ENCODE measurements at regions not wholly inside any gene's neighbourhood (a gene's known extent, or its start where the extent isn't known, plus 50 kb on each side); places are given as distances from the start of the nearest gene placed in this dataset.

DNA sequence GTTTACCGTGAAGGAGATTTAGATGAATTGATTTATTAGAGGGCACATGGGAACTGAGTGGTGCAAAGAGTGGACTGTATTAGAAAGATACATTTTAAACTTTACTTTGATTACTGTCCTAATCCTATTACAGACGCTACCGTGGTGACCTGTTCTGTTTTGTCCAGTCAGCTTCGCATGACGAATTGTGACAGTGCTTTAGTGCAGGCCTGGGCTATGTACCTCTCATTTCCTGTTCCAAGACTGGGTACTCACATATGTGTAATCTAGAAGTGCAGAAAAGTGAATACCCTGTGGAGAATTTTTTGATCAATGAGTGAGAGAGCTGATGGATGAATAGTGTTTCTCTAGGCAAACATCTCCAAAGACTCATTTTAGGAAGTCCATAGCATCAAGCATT, 385.9 kb downstream of the ANXA1 start:
- Mint-ChIP-seq H3K4me1 (no peaks in the 10 kb centered on the region), H3K27ac (no peak overlapping the region), H3K36me3 (no peaks in the 10 kb centered on the region), H3K4me3 (no peak overlapping the region), H3K27me3 (no peaks in the 10 kb centered on the region), H3K9me3 (peaks cover 0 to 4% (median 2%) of the 10 kb centered on the region in 3 donors)

GRCh38 chr9:73539881-73540390, 388.3 kb downstream of the ANXA1 start:
- Mint-ChIP-seq H3K4me3 (no peak overlapping the region), H3K4me1 (no peaks in the 10 kb centered on the region), H3K27me3 (no peaks in the 10 kb centered on the region), H3K27ac (no peak overlapping the region), H3K9me3 (peaks cover 0 to 4% (median 2%) of the 10 kb centered on the region in 3 donors), H3K36me3 (no peaks in the 10 kb centered on the region)

DNA sequence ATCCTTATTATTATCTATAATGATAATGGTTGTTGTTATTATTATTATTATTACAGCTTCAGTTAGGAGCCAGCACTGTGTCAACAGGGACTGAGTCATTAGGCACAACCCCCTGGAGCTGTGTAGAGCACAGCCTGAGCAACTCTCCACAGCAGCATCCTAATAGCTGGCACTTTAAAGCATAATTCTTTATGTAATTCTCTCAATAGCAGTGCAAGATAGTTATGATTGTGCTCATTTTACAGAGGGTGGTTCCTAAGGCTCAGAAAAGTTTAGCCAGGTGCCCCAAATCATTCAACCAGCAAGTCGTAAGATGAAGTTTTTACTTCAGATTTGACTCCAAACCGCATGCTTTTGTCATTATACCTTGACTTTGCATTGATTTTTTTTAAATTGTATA, 390.3 kb downstream of the ANXA1 start:
- H3K27ac Mint-ChIP-seq, result no peak overlapping the region
- peaks cover 0 to 8% (median 0%) of the 10 kb centered on the region in 3 donors for H3K9me3 Mint-ChIP-seq
- no peaks in the 10 kb centered on the region for H3K36me3 Mint-ChIP-seq
- peaks cover 0 to 1% (median 0%) of the 10 kb centered on the region in 3 donors for H3K4me1 Mint-ChIP-seq
- H3K4me3 Mint-ChIP-seq, result no peak overlapping the region
- H3K27me3 Mint-ChIP-seq, result no peaks in the 10 kb centered on the region

GRCh38 chr9:73543727-73544126, 392.1 kb downstream of the ANXA1 start:
- Mint-ChIP-seq H3K4me1 (peaks cover 0 to 1% (median 0%) of the 10 kb centered on the region in 3 donors), H3K27me3 (no peaks in the 10 kb centered on the region), H3K27ac (no peak overlapping the region), H3K9me3 (peaks cover 0 to 13% (median 0%) of the 10 kb centered on the region in 3 donors), H3K36me3 (no peaks in the 10 kb centered on the region), H3K4me3 (no peak overlapping the region)

DNA sequence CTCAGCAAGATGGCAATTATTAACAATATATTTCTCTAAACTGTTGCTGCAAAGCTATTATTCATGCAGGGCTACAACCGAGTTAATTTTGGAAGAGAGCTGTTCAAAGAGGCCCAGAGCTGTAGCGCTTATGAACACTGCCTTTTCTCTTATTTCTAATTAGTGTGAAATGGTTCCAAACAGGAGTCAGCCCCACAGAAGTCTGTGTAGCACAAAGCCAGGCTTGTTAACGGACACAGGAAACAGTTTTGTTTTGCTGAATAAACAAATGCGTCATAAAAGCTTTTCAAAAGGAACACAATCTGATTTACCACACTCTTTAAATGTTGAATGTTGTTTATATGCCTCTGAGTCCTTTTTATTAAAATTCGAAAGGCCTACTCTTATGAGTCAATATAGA, 396.5 kb downstream of the ANXA1 start:
- Mint-ChIP-seq H3K36me3 (no peaks in the 10 kb centered on the region), H3K27me3 (no peaks in the 10 kb centered on the region), H3K4me3 (no peak overlapping the region), H3K27ac (no peak overlapping the region), H3K9me3 (peaks cover 0 to 12% (median 0%) of the 10 kb centered on the region in 3 donors), H3K4me1 (peaks cover 0 to 1% (median 0%) of the 10 kb centered on the region in 3 donors)

DNA sequence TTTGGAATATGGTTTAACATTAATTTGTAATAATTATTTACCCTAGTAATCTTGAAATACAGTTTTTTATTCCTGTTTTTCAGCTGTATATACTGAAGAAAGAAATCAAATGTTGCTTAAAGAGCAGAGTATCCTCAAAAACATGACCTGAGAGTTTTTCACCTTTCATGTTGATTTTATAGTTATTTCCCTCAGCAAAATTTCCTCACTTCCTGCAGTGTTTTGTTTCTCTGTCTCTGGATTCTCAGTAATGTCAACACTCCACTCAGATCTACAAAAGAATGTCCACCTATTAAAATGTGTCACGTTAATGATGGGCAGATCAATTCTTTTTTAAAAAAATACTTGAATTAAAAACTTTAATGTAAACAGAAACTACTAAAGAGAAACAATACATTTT, 398.3 kb downstream of the ANXA1 start:
- no peak overlapping the region for H3K27ac Mint-ChIP-seq
- H3K4me3 Mint-ChIP-seq, result no peak overlapping the region
- H3K36me3 Mint-ChIP-seq, result no peaks in the 10 kb centered on the region
- no peaks in the 10 kb centered on the region for H3K27me3 Mint-ChIP-seq
- peaks cover 0 to 12% (median 0%) of the 10 kb centered on the region in 3 donors for H3K9me3 Mint-ChIP-seq
- H3K4me1 Mint-ChIP-seq, result peaks cover 0 to 1% (median 0%) of the 10 kb centered on the region in 3 donors

- Mint-ChIP-seq H3K4me1 (no peaks in the 10 kb centered on the region), H3K4me3 (no peak overlapping the region), H3K36me3 (no peaks in the 10 kb centered on the region), H3K27me3 (no peaks in the 10 kb centered on the region), H3K27ac (no peak overlapping the region), H3K9me3 (peaks cover 0 to 3% (median 0%) of the 10 kb centered on the region in 3 donors)
These were observed 401.6 kb downstream of the ANXA1 start for GRCh38 chr9:73553295-73553694.

DNA sequence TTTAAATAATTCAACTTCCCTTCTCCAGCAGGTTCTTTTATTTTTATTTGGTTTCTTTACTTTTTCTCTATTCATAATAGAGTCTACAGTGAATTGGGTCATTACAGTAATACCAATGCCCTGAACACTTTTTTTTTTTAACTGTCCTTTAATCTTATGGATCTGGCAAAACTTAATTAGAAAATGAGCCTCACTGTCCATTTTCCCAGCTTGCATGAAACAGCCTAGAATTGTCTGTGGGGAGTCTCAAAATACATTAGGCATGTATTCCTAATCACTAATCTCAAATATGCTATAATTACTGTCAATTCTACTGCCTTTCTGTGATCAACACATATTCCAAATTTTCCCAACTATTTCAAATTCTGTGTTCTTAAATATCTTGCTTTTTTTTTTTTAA, 406.8 kb downstream of the ANXA1 start:
- H3K27ac Mint-ChIP-seq, result no peak overlapping the region
- no peaks in the 10 kb centered on the region for H3K27me3 Mint-ChIP-seq
- no peaks in the 10 kb centered on the region for H3K36me3 Mint-ChIP-seq
- H3K9me3 Mint-ChIP-seq, result peaks cover 0 to 12% (median 0%) of the 10 kb centered on the region in 3 donors
- H3K4me1 Mint-ChIP-seq, result no peaks in the 10 kb centered on the region
- H3K4me3 Mint-ChIP-seq, result no peak overlapping the region

- H3K4me3 Mint-ChIP-seq, result no peak overlapping the region
- H3K27ac Mint-ChIP-seq, result no peak overlapping the region
- H3K4me1 Mint-ChIP-seq, result no peaks in the 10 kb centered on the region
- peaks cover 0 to 17% (median 0%) of the 10 kb centered on the region in 3 donors for H3K9me3 Mint-ChIP-seq
- no peaks in the 10 kb centered on the region for H3K36me3 Mint-ChIP-seq
- no peaks in the 10 kb centered on the region for H3K27me3 Mint-ChIP-seq
These were observed 413.4 kb downstream of the ANXA1 start for GRCh38 chr9:73565026-73565425.

DNA sequence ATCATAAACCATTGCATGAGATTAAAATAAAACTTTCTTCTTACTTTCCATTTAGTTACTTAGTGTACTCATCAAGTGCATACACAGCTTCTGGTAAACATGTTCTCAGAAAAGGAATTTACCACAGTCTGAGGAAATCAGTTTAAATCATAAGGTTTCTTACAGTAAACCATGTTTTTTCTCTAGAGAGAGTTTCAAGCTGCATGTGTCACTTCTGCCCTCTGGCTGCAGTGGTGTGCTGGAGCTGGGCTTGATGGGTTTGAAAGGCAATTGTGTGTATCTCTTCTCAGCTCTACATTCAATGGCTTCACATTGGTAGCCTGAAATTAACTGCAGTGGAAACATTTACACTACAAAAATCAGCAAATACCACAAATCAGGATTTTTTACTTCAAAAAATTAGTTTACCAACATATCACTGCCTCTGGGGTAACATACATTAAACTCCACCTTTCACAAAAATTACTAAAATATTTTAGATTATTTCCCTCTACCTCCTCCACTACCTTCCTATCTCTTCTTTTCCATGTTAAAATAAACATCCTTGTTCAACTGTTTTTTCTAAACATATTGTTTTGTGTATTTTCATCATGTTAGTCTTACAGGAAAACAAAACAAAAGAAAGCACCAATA, 414.3 kb downstream of the ANXA1 start:
- no peak overlapping the region for H3K27ac Mint-ChIP-seq
- H3K27me3 Mint-ChIP-seq, result no peaks in the 10 kb centered on the region
- H3K4me1 Mint-ChIP-seq, result no peaks in the 10 kb centered on the region
- H3K4me3 Mint-ChIP-seq, result no peak overlapping the region
- H3K36me3 Mint-ChIP-seq, result no peaks in the 10 kb centered on the region
- peaks cover 0 to 17% (median 0%) of the 10 kb centered on the region in 3 donors for H3K9me3 Mint-ChIP-seq

DNA sequence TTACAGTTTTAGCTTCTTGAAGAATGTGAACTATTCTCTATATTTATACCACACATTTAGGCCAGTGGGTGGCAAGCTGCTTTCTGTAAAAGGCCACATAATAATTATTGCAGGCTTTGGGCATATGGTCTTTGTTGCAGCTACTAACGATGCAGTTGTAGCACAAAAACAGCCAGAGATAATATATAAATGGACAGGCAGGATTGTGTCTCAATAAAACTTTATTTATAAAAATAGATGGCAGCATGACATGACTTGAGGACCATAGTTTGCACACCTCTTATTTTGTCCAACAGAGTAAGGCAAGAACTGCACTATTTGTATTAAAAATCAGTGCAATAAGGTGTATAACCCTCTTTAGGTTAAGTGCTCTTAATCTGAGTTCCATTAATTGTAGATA, 415.0 kb downstream of the ANXA1 start:
- Mint-ChIP-seq H3K4me3 (no peak overlapping the region), H3K4me1 (no peaks in the 10 kb centered on the region), H3K27ac (no peak overlapping the region), H3K27me3 (no peaks in the 10 kb centered on the region), H3K9me3 (peaks cover 0 to 17% (median 0%) of the 10 kb centered on the region in 3 donors), H3K36me3 (no peaks in the 10 kb centered on the region)

DNA sequence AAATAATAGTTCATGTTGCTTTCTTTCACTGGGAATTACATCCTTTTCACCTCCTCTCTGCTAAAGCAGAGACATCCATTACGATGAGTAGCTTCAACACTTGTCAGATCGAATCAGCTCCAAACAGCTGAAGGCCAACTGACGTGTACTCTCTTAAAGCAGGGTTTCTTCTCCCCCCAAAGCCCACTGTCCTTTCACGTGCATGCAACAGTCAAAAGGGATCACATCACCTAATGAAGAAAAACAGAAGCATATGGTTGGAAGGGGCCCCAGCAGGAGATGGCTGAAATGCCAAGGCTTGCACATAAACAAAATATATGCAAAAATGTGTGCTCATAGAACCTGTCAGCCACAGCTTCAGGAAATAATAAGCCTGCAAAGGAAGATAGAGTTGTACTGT, 421.6 kb downstream of the ANXA1 start:
- no peaks in the 10 kb centered on the region for H3K36me3 Mint-ChIP-seq
- no peak overlapping the region for H3K27ac Mint-ChIP-seq
- no peaks in the 10 kb centered on the region for H3K27me3 Mint-ChIP-seq
- no peaks in the 10 kb centered on the region for H3K9me3 Mint-ChIP-seq
- H3K4me1 Mint-ChIP-seq, result no peaks in the 10 kb centered on the region
- H3K4me3 Mint-ChIP-seq, result no peak overlapping the region

DNA sequence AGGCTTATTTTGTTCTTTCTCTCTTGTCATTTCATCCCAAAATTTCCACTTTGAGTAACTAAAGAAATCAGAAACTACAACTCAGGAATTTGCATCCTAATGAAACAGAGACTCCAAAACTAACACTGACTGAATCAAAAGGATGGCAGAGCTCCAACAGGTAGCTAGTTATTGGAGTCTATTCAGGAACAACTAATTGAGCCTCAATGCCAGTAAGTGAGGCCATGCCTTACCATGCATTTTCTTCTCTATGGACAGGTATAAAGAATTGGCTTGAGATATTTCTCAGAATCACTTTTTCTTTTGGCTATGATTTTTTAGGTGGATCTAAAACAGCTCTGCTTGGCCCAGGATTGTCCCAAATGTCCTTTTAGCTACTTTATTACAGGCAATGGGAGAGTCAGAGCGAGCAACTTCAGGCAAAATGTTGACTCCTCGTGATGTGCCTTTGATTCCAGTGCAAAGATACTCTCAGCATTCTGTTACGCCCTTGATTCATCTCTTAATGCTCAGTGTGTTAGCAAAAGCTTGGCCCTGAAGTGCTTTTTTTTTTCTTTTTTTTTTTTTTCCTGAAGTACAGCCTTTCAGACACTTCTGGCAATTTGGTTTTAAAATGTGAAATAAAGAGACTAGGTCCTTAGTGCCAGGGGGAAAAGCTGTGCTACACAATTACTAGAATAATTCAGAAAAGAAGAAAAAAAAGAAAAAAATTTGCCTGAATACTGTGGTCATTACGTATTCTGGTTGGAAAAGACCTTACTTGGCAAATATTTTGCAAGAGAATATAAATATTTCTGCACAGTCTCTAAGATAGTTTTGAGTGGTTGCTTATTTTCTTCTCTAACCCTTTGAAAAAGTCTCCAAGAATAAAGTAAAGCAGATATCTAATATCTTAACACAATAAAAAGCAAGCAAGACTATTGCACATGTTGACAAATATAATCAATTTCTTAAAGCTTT, 423.7 kb downstream of the ANXA1 start:
- Mint-ChIP-seq H3K4me1 (no peaks in the 10 kb centered on the region), H3K27me3 (no peaks in the 10 kb centered on the region), H3K36me3 (no peaks in the 10 kb centered on the region), H3K4me3 (no peak overlapping the region), H3K27ac (no peak overlapping the region), H3K9me3 (no peaks in the 10 kb centered on the region)

DNA sequence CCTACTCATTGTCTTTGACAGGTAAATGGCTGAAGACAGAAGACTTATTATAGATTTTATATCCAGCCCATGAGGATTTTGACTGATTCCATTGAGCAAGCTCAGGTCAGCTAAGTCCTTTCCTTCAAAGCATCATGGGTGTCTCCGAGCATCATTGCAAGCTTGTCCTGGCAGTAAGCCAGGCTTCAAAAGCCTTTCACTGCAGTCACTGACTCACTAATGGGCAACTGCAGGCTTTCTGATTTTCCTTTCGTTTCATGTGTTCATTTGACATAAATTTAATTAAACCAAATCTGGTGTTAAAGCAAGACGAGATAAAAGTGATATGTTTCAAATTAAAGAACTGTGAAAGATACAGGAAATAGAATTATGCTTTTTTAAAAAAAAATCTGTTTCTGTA, 426.2 kb downstream of the ANXA1 start:
- Mint-ChIP-seq H3K27ac (no peak overlapping the region), H3K4me1 (no peaks in the 10 kb centered on the region), H3K27me3 (no peaks in the 10 kb centered on the region), H3K36me3 (no peaks in the 10 kb centered on the region), H3K4me3 (no peak overlapping the region), H3K9me3 (no peaks in the 10 kb centered on the region)

DNA sequence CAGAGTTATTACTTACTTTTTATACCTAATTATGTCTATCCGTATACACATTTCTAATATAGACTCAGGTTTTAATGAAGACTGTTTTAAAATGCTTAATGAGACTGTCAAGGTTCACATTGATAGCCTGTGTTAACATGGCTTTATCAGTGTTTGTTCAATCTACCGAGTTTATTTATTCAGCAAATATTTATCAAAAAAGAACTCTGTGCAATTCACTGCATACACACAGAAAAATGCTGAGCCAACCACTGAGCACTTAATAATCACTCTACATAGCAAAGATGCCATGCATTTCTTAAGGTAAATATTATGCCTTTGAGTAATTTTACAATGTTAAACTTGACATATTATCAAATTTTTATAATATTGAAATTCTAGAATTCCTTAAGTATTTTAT, 428.2 kb downstream of the ANXA1 start:
- Mint-ChIP-seq H3K36me3 (no peaks in the 10 kb centered on the region), H3K27ac (no peak overlapping the region), H3K27me3 (no peaks in the 10 kb centered on the region), H3K9me3 (no peaks in the 10 kb centered on the region), H3K4me3 (no peak overlapping the region), H3K4me1 (no peaks in the 10 kb centered on the region)

All from IgD-negative memory B cell (primary cell).